HepG2 (cell line): ENCODE measurements at regions not wholly inside any gene's neighbourhood (a gene's known extent, or its start where the extent isn't known, plus 50 kb on each side); places are given as distances from the start of the nearest gene placed in this dataset.

Experiments used
- ATAC-seq: fragments of 200-7000 bp; cut with Tn5 transposase; 3 replicates; pipeline ENCODE4 v1.9.1; 2020; ENCODE audit warnings: mild to moderate bottlenecking, moderate library complexity
- BruUV-seq: library from RNA; stranded (reverse); fragments of 400-500 nt; replicated peaks from 2 replicates; lab custom pipeline; 2021; lab: Mats Ljungman, UMichigan
- CTCF ChIA-PET: fragments of 300-600 bp; formaldehyde crosslinking; extraction: SDS; loops from one replicate; lab custom pipeline; 2021; ENCODE audit warnings: low total read pairs, inconsistent platforms, low intra/inter-chr PET ratio; lab: Yijun Ruan, JAX
- POLR2A ChIA-PET: fragments of 350-600 bp; sonication (Branson Sonifier 250); formaldehyde crosslinking; loops from one replicate; lab custom pipeline; 2020; ENCODE audit warnings: antibody characterized with exemption, inconsistent platforms; lab: Yijun Ruan, JAX
- DNase-seq: peaks from one replicate; pipeline ENCODE4 v3.0.0-alpha.2; 2015; ENCODE audit warnings: low spot score
- FAIRE-seq: peaks from 3 replicates; lab custom pipeline; 2011; peaks lifted over from hg19 to GRCh38; lab: Jason Lieb, UNC
- H2AFZ ChIP-seq: one replicate; pipeline ENCODE4 v1.6.1; 2011; ENCODE audit warnings: low read length, inconsistent platforms
- H3K27ac ChIP-seq: fragments of 300-600 bp; 3 replicates; pipeline ENCODE4 v1.8.0; 2011; ENCODE audit warnings: mixed run types, mild to moderate bottlenecking, mixed read lengths, low read length, inconsistent platforms; ENCODE audit not compliant: insufficient read depth; ENCODE audit errors: extremely low read length
- H3K27me3 ChIP-seq, 2 experiments: fragments of 200-600 bp in 1 of 2; 2 replicates in 1 of 2; 3 replicates in 1 of 2; pipeline versions ENCODE4 v1.6.0 to v1.8.0; 2011; ENCODE audit warnings: low read length in 2 of 2, mild to moderate bottlenecking in 2 of 2, moderate library complexity in 2 of 2, inconsistent platforms in 1 of 2; ENCODE audit not compliant: insufficient read depth in 2 of 2, control insufficient read depth in 1 of 2
- H3K36me3 ChIP-seq, 2 experiments: fragments of 200-600 bp in 1 of 2; replicated peaks in 1 of 2; 2 replicates in 1 of 2; 3 replicates in 1 of 2; pipeline versions ENCODE4 v1.5.1 to v1.8.0; 2011; ENCODE audit warnings: low read length in 2 of 2, inconsistent platforms in 1 of 2; ENCODE audit not compliant: insufficient read depth in 2 of 2, control insufficient read depth in 1 of 2
- H3K4me1 ChIP-seq: 2 replicates; pipeline ENCODE4 v1.5.1; 2012; ENCODE audit warnings: low read length, inconsistent platforms; ENCODE audit not compliant: insufficient read depth
- H3K4me2 ChIP-seq: 2 replicates; pipeline ENCODE4 v1.6.0; 2011; ENCODE audit warnings: low read depth, low read length, inconsistent platforms
- H3K4me3 ChIP-seq, 3 experiments: fragments of 200-600 bp in 1 of 3; sonication (generic), shearing (Covaris generic) in 1 of 3; replicated peaks in 1 of 3; 2 replicates each; pipeline ENCODE4 v1.5.1; 2011 to 2016; ENCODE audit warnings: low read length in 3 of 3, inconsistent platforms in 2 of 3, low read depth in 2 of 3, mild to moderate bottlenecking in 2 of 3, control low read depth in 1 of 3, mixed read lengths in 1 of 3; ENCODE audit not compliant: insufficient read depth in 1 of 3
- H3K79me2 ChIP-seq: one replicate; pipeline ENCODE4 v1.6.1; 2011; ENCODE audit warnings: low read length, inconsistent platforms; ENCODE audit not compliant: insufficient read depth
- H3K9ac ChIP-seq: 2 replicates; pipeline ENCODE4 v1.6.0; 2011; ENCODE audit warnings: mild to moderate bottlenecking, low read depth, low read length, inconsistent platforms; ENCODE audit not compliant: insufficient read depth
- H3K9me3 ChIP-seq: 2 replicates; pipeline ENCODE4 v1.5.1; 2012; ENCODE audit warnings: mild to moderate bottlenecking, low read length
- H4K20me1 ChIP-seq: 2 replicates; pipeline ENCODE4 v1.6.0; 2011; ENCODE audit warnings: inconsistent platforms, mild to moderate bottlenecking, low read length, moderate library complexity; ENCODE audit not compliant: insufficient read depth
- AHR ChIP-seq: IDR thresholded peaks from 2 replicates; pipeline ENCODE4 v1.6.1; 2018; ENCODE audit warnings: missing genetic modification reagents, missing compliant biosample characterization
- ATF5 ChIP-seq: sonication (generic); formaldehyde crosslinking; IDR thresholded peaks from 2 replicates; pipeline ENCODE4 v1.4.0; 2020; ENCODE audit warnings: mild to moderate bottlenecking, low read depth, missing genetic modification reagents
- KLF16 ChIP-seq, 2 experiments: sonication (generic) in 1 of 2; formaldehyde crosslinking in 1 of 2; IDR thresholded peaks; 2 replicates each; pipeline versions ENCODE4 v1.6.1 to v1.8.0; 2016 to 2023; ENCODE audit warnings: missing genetic modification reagents in 2 of 2, missing compliant biosample characterization in 1 of 2
- MLLT10 ChIP-seq: sonication (generic); formaldehyde crosslinking; IDR thresholded peaks from 2 replicates; pipeline ENCODE4 v1.4.0; 2020; ENCODE audit warnings: missing genetic modification reagents
- PLSCR1 ChIP-seq: sonication (generic); formaldehyde crosslinking; IDR thresholded peaks from 2 replicates; pipeline ENCODE4 v1.5.0; 2020; ENCODE audit warnings: missing genetic modification reagents, mild to moderate bottlenecking, borderline replicate concordance
- PRDM4 ChIP-seq: sonication (generic); formaldehyde crosslinking; IDR thresholded peaks from 2 replicates; pipeline ENCODE4 v1.9.0; 2021; ENCODE audit warnings: missing genetic modification reagents, borderline replicate concordance
- TAF15 ChIP-seq: fragments of 200-400 bp; formaldehyde crosslinking; IDR thresholded peaks from one replicate; pipeline ENCODE4 v1.6.1; 2018; ENCODE audit warnings: mild to moderate bottlenecking, low read depth, low read length; ENCODE audit not compliant: poor library complexity, severe bottlenecking
- ZKSCAN1 ChIP-seq: fragments of 150-350 bp; IDR thresholded peaks from 2 replicates; pipeline ENCODE4 v1.6.1; 2014; ENCODE audit warnings: low read length
- ZNF609 ChIP-seq: sonication (generic); formaldehyde crosslinking; IDR thresholded peaks from 2 replicates; pipeline ENCODE4 v1.4.0; 2020; ENCODE audit warnings: mild to moderate bottlenecking, missing genetic modification reagents, borderline replicate concordance
- ZNF891 ChIP-seq: sonication (generic); formaldehyde crosslinking; IDR thresholded peaks from 2 replicates; pipeline ENCODE4 v1.5.0; 2020; ENCODE audit warnings: mild to moderate bottlenecking, missing genetic modification reagents
- WGBS: methylation state at CpG from one replicate; pipeline ENCODE4 v1.1.6; 2017; ENCODE audit warnings: low lambda C conversion rate; 5-methylcytosine and 5-hydroxymethylcytosine counted together
- in situ Hi-C: cut with HindIII; loops from 2 replicates; pipeline ENCODE4 v1.10.0; 2017; ENCODE audit warnings: low pct_unique_long_range_greater_than_20kb; ENCODE audit not compliant: extremely low pct_ligation_motif_present
- intact Hi-C: fragments of 100-400 bp; cut with micrococcal nuclease; formaldehyde crosslinking; loops from one replicate; pipeline ENCODE4 v1.10.0; 2022; ENCODE audit not compliant: unreplicated experiment

GRCh38 chr19:28680111-28680510 lies 532.8 kb downstream of the UQCRFS1 start:
- Histone ChIP-seq H2AFZ (no peak overlapping the region), H3K36me3 (no peaks in the 10 kb centered on the region), H3K4me3 (no peak overlapping the region), H3K9me3 (peaks cover 28% of the 10 kb centered on the region), H3K27me3 (no peaks in the 10 kb centered on the region), H3K9ac (no peak overlapping the region), H3K4me2 (no peak overlapping the region)
- in situ Hi-C loops (no loop called here), intact Hi-C loops (no loop called here)
- POLR2A ChIA-PET: no interaction called here
- BruUV-seq: no TSS peak
- no peak for DNase-seq
- TF ChIP-seq MLLT10 (CRISPR knock-in tag) (no peak), PLSCR1 (CRISPR knock-in tag) (no peak), ZKSCAN1 (no peak), KLF16 (CRISPR knock-in tag; IDR thresholded peaks at IDR 0.05) (no peak), ZNF609 (no peak), AHR (CRISPR knock-in tag) (no peak), ZNF891 (CRISPR knock-in tag) (no peak), TAF15 (no peak), PRDM4 (no peak), ATF5 (CRISPR knock-in tag) (no peak)
- TF ChIP-seq, all 625 proteins: peak for 0
- no peaks in the 10 kb centered on the region for H3K4me1 ChIP-seq
- no peaks in the 10 kb centered on the region for H4K20me1 ChIP-seq
- H3K27ac ChIP-seq: no peak overlapping the region
- CTCF ChIA-PET: no interaction called here
- FAIRE-seq (no peak), ATAC-seq (no peak)
- no peaks in the 10 kb centered on the region for H3K79me2 ChIP-seq
- 11% methylated on average over 3 of the region's 3 CpGs for WGBS
